Keratinocyte (primary cell): ENCODE measurements at regions not wholly inside any gene's neighbourhood (a gene's known extent, or its start where the extent isn't known, plus 50 kb on each side); places are given as distances from the start of the nearest gene placed in this dataset.
"Not testable (repeated sequence)": the region's sequence is repeated elsewhere in the genome, so short reads cannot be mapped to it uniquely, and the experiment has no call there.

Source experiments
- DNase-seq: peaks from one replicate; pipeline ENCODE4 v3.0.0-alpha.2; 2011; ENCODE audit warnings: low read depth, missing footprints, low spot score
- FAIRE-seq: peaks from 2 replicates; lab custom pipeline; 2011; peaks lifted over from hg19 to GRCh38; lab: Jason Lieb, UNC
- H2AFZ ChIP-seq: 2 replicates; pipeline ENCODE4 v1.6.0; 2012; ENCODE audit warnings: low read length, control low read depth, inconsistent platforms; ENCODE audit not compliant: control insufficient read depth
- H3K27ac ChIP-seq: 2 replicates; pipeline ENCODE4 v1.5.1; 2011; ENCODE audit warnings: low read length; ENCODE audit not compliant: control insufficient read depth, insufficient read depth
- H3K27me3 ChIP-seq: 3 replicates; pipeline ENCODE4 v1.6.0; 2011; ENCODE audit warnings: low read length; ENCODE audit not compliant: control insufficient read depth, insufficient read depth; ENCODE audit errors: extremely low read depth
- H3K36me3 ChIP-seq, 2 experiments: 2 replicates in 1 of 2; 3 replicates in 1 of 2; pipeline ENCODE4 v1.5.1; 2011; ENCODE audit warnings: low read length in 2 of 2, mild to moderate bottlenecking in 1 of 2; ENCODE audit not compliant: control insufficient read depth in 2 of 2, insufficient read depth in 2 of 2; ENCODE audit errors: extremely low read depth in 1 of 2
- H3K4me1 ChIP-seq: 3 replicates; pipeline ENCODE4 v1.5.1; 2011; ENCODE audit warnings: low read length; ENCODE audit not compliant: control insufficient read depth, insufficient read depth; ENCODE audit errors: extremely low read depth
- H3K4me2 ChIP-seq: 3 replicates; pipeline ENCODE4 v1.6.0; 2011; ENCODE audit warnings: low read depth, low read length; ENCODE audit not compliant: control insufficient read depth, insufficient read depth; ENCODE audit errors: extremely low read depth
- H3K4me3 ChIP-seq, 3 experiments: fragments of 200-600 bp in 1 of 3; sonication (generic) in 1 of 3; 2 replicates in 2 of 3; 3 replicates in 1 of 3; pipeline ENCODE4 v1.5.1; 2011 to 2016; ENCODE audit warnings: low read length in 3 of 3, mild to moderate bottlenecking in 3 of 3, control low read depth in 2 of 3, inconsistent platforms in 1 of 3, low read depth in 1 of 3, mixed read lengths in 1 of 3, mixed run types in 1 of 3, moderate library complexity in 1 of 3; ENCODE audit not compliant: control insufficient read depth in 2 of 3, insufficient read depth in 2 of 3; ENCODE audit errors: extremely low read depth in 1 of 3
- H3K79me2 ChIP-seq: 2 replicates; pipeline ENCODE4 v1.6.0; 2012; ENCODE audit warnings: low read length; ENCODE audit not compliant: control insufficient read depth, insufficient read depth
- H3K9ac ChIP-seq: 3 replicates; pipeline ENCODE4 v1.6.0; 2011; ENCODE audit warnings: low read length; ENCODE audit not compliant: control insufficient read depth, insufficient read depth; ENCODE audit errors: extremely low read depth
- H3K9me1 ChIP-seq: 3 replicates; pipeline ENCODE4 v1.6.0; 2011; ENCODE audit warnings: low read length; ENCODE audit not compliant: control insufficient read depth, insufficient read depth; ENCODE audit errors: extremely low read depth
- H3K9me3 ChIP-seq: 2 replicates; pipeline ENCODE4 v1.5.1; 2012; ENCODE audit warnings: low read depth, low read length; ENCODE audit not compliant: control insufficient read depth
- H4K20me1 ChIP-seq: 3 replicates; pipeline ENCODE4 v1.6.0; 2011; ENCODE audit warnings: low read length; ENCODE audit not compliant: control insufficient read depth, insufficient read depth; ENCODE audit errors: extremely low read depth
- EZH2 ChIP-seq: IDR thresholded peaks from one replicate; pipeline ENCODE4 v1.6.1; 2012; ENCODE audit warnings: inconsistent platforms, mild to moderate bottlenecking, low read length, moderate library complexity
- dilution Hi-C: fragments of 300-500 bp; cut with MboI; formaldehyde crosslinking; loops from one replicate; pipeline ENCODE4 v1.7.0; 2020; ENCODE audit warnings: low sequenced_read_pairs; ENCODE audit not compliant: extremely low pct_ligation_motif_present
- TF ChIP-seq, protein P1 (sequence below), 3 experiments: IDR thresholded peaks in 1 of 3; conservative IDR thresholded peaks in 1 of 3; optimal IDR thresholded peaks in 1 of 3; 2 replicates in 2 of 3; 3 replicates in 1 of 3; pipeline versions ENCODE3 to v1.5.1; 2011; ENCODE audit warnings: low read length in 3 of 3, mild to moderate bottlenecking in 3 of 3, moderate library complexity in 2 of 3, control low read depth in 1 of 3, inconsistent platforms in 1 of 3; ENCODE audit not compliant: insufficient read depth in 2 of 3; ENCODE audit errors: extremely low read depth in 1 of 3

DNA sequence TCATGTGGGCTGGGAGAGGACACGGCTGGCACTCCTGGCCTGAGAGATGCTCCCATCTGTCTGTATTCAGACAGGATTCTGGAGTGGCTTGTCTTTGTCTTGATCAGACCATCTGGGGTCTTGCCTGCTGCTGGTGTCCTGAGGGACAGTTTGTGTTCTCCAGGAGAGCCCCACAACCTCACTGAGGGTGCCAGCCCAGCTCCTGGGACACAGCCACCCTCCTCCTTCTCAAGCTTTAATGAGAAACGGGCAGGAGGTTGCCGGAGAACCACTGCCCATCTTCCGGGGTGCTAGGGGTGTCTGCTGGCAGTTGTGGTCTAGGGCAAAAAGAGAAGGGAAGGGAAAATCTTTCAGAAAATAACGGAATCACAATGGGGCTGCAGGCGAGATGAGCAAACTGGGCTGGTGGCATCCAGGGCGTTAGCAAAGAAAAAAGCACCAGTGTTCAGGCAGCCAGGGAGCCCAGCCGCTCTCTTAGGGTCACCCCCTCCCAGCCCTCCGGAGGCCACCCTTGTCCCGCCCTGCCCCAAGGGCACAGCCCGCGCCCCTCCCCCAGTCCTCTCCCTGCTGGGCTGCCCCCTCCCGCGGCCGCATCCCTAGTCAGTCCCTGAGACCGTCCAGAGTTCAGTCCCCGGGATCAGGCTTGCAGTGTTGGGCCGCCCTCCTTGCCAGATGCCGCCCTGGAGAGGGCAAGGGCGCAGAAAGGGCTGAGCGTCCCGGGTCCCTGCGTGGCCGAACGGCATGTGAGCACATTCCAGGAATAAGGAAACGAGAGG, 824.7 kb downstream of the KCNJ18 start:
- FAIRE-seq (no peak), DNase-seq (no peak)
- Histone ChIP-seq H3K4me1 (no peaks in the 10 kb centered on the region), H3K4me3 (no peak overlapping the region), H2AFZ (no peak overlapping the region), H3K36me3 (no peaks in the 10 kb centered on the region), H3K9me1 (no peaks in the 10 kb centered on the region), H3K79me2 (no peaks in the 10 kb centered on the region), H3K27ac (no peak overlapping the region), H4K20me1 (no peaks in the 10 kb centered on the region), H3K4me2 (no peak overlapping the region), H3K27me3 (no peaks in the 10 kb centered on the region), H3K9ac (no peak overlapping the region), H3K9me3 (peaks cover 3% of the 10 kb centered on the region)
- dilution Hi-C loops = no loop called here
- no peak for TF ChIP-seq EZH2
- TF ChIP-seq, protein P1, sequence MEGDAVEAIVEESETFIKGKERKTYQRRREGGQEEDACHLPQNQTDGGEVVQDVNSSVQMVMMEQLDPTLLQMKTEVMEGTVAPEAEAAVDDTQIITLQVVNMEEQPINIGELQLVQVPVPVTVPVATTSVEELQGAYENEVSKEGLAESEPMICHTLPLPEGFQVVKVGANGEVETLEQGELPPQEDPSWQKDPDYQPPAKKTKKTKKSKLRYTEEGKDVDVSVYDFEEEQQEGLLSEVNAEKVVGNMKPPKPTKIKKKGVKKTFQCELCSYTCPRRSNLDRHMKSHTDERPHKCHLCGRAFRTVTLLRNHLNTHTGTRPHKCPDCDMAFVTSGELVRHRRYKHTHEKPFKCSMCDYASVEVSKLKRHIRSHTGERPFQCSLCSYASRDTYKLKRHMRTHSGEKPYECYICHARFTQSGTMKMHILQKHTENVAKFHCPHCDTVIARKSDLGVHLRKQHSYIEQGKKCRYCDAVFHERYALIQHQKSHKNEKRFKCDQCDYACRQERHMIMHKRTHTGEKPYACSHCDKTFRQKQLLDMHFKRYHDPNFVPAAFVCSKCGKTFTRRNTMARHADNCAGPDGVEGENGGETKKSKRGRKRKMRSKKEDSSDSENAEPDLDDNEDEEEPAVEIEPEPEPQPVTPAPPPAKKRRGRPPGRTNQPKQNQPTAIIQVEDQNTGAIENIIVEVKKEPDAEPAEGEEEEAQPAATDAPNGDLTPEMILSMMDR (optimal IDR thresholded peaks at IDR 0.05 in 1 of 3, IDR thresholded peaks at IDR 0.05 in 1 of 3, conservative IDR thresholded peaks at IDR 0.05 in 1 of 3; ENCODE audit: extremely low read depth in 1 of 3, insufficient read depth in 2 of 3, low read length in 3 of 3) = no peak

DNA sequence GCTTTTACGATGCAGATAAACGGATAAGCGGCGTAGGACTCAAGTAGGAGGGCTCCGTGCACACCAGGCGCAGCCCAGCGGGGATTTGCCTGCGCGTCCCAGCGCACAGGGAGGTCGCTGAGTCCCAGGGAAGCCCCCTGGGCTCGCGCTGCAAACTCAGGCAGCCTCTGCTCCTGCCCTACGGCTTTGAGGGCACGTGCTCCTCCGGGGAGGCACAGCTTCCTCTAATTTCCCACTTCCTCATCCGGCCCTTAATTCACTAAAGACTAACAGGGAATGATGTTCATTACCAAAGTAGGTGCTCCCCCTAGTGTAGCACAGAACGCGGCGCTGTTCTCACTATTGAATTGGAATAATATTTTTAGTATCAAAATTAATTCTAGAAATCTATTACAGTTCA, 825.4 kb downstream of the KCNJ18 start:
- DNase-seq (no peak), FAIRE-seq (no peak)
- no peak for TF ChIP-seq EZH2
- no peaks in the 10 kb centered on the region for H3K27me3 ChIP-seq
- no peaks in the 10 kb centered on the region for H4K20me1 ChIP-seq
- H2AFZ ChIP-seq = no peak overlapping the region
- dilution Hi-C loops = no loop called here
- no peaks in the 10 kb centered on the region for H3K79me2 ChIP-seq
- H3K9ac ChIP-seq = no peak overlapping the region
- H3K36me3 ChIP-seq = no peaks in the 10 kb centered on the region
- H3K27ac ChIP-seq = no peak overlapping the region
- no peaks in the 10 kb centered on the region for H3K4me1 ChIP-seq
- no peaks in the 10 kb centered on the region for H3K9me1 ChIP-seq
- peaks cover 3% of the 10 kb centered on the region for H3K9me3 ChIP-seq
- no peak overlapping the region for H3K4me3 ChIP-seq
- no peak overlapping the region for H3K4me2 ChIP-seq

DNA sequence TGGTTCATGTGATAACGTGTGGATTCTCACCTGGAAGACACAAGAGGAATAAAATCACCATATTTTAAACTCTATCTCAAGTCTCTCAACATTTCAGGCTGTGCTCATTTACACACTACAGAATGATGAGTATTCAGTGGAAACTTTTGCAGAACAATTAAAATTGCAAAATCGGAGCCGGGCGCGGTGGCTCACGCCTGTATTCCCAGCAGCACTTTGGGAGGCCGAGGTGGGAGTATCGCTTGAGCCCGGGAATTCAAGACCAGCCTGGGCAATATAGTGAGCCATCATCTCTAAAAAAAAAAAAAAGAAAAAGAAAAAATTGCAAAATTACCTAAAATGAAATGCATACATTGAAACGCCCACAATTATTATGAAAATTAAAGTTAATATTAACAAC, 825.9 kb downstream of the KCNJ18 start:
- Histone ChIP-seq H3K27ac (no peak overlapping the region), H3K4me3 (no peak overlapping the region), H3K9ac (no peak overlapping the region), H3K9me3 (peaks cover 3% of the 10 kb centered on the region), H2AFZ (no peak overlapping the region), H3K9me1 (no peaks in the 10 kb centered on the region), H3K79me2 (no peaks in the 10 kb centered on the region), H3K36me3 (no peaks in the 10 kb centered on the region), H3K4me1 (no peaks in the 10 kb centered on the region), H3K4me2 (no peak overlapping the region), H4K20me1 (no peaks in the 10 kb centered on the region), H3K27me3 (no peaks in the 10 kb centered on the region)
- DNase-seq (no peak), FAIRE-seq (no peak)
- TF ChIP-seq, protein P1 (optimal IDR thresholded peaks at IDR 0.05 in 1 of 3, IDR thresholded peaks at IDR 0.05 in 1 of 3, conservative IDR thresholded peaks at IDR 0.05 in 1 of 3; ENCODE audit: extremely low read depth in 1 of 3, insufficient read depth in 2 of 3, low read length in 3 of 3) = no peak
- TF ChIP-seq EZH2 = no peak
- dilution Hi-C loops = no loop called here

- H3K9me3 ChIP-seq, H3K36me3 ChIP-seq, H3K4me2 ChIP-seq, H4K20me1 ChIP-seq, DNase-seq, H2AFZ ChIP-seq, H3K4me3 ChIP-seq, H3K9me1 ChIP-seq, dilution Hi-C loops, FAIRE-seq, H3K9ac ChIP-seq, H3K4me1 ChIP-seq, H3K27me3 ChIP-seq, H3K79me2 ChIP-seq, H3K27ac ChIP-seq: not testable (repeated sequence)
These were observed 856.5 kb downstream of the KCNJ18 start for GRCh38 chr17:22548873-22549272.
